BLaER1 treated with 17β-estradiol and CSF1 and Interleukin-3, amounts not matched to agents 10 nM and 100 nM (cell line): ENCODE measurements at regions not wholly inside any gene's neighbourhood (a gene's known extent, or its start where the extent isn't known, plus 50 kb on each side); places are given as distances from the start of the nearest gene placed in this dataset.

Experiments
- H3K27ac ChIP-seq, 11 experiments: shearing (Covaris generic); formaldehyde crosslinking; 2 replicates each; pipeline ENCODE4 v1.8.1; 2022
- H3K27me3 ChIP-seq, 11 experiments: shearing (Covaris generic); formaldehyde crosslinking; 2 replicates each; pipeline ENCODE4 v1.8.1; 2022
- H3K36me3 ChIP-seq, 11 experiments: shearing (Covaris generic); formaldehyde crosslinking; 2 replicates each; pipeline ENCODE4 v1.8.1; 2022
- H3K4me1 ChIP-seq, 10 experiments: shearing (Covaris generic); formaldehyde crosslinking; 2 replicates each; pipeline ENCODE4 v1.8.1; 2022
- H3K4me2 ChIP-seq, 11 experiments: shearing (Covaris generic); formaldehyde crosslinking; 2 replicates each; pipeline ENCODE4 v1.8.1; 2022
- H3K4me3 ChIP-seq, 10 experiments: shearing (Covaris generic); formaldehyde crosslinking; 2 replicates each; pipeline ENCODE4 v1.8.1; 2022
- H3K9ac ChIP-seq, 11 experiments: shearing (Covaris generic); formaldehyde crosslinking; 2 replicates each; pipeline ENCODE4 v1.8.1; 2022
- H3K9me3 ChIP-seq, 11 experiments: shearing (Covaris generic); formaldehyde crosslinking; replicated peaks in 1 of 11; 2 replicates each; pipeline ENCODE4 v1.8.1; 2022
- H4K20me1 ChIP-seq, 11 experiments: shearing (Covaris generic); formaldehyde crosslinking; 2 replicates each; pipeline ENCODE4 v1.8.1; 2022
- Cebpa-rat ChIP-seq, 11 experiments: shearing (Covaris generic); IDR thresholded peaks; 2 replicates each; pipeline ENCODE4 v1.8.1; 2022

DNA sequence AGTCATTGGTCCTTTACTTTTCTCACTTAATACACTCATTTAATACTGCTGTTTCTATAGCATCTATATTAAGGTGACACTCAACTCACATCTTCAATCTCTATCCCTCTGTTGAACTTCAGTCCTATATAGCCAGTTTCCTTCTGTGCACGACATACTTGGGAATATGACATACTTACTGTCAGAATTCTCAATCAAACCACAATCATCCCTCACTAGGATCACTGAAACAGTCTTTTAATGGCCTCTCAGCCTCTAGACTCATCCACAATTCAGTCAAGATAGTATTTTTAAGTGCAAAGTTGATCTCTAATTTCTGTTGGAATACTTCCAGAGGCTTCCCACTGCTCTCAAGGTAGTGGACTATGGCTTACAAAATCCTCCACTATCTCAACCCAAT lies 251.0 kb upstream of the MEF2C start:
- Histone ChIP-seq H3K4me1 (peaks cover 0 to 5% (median 0%) of the 10 kb centered on the region in 10 experiments; a peak in 4 of 20 replicates), H3K4me3 (no peak overlapping the region), H3K9ac (no peak overlapping the region), H3K4me2 (no peak overlapping the region), H4K20me1 (no peaks in the 10 kb centered on the region), H3K36me3 (no peaks in the 10 kb centered on the region), H3K27ac (no peak overlapping the region), H3K9me3 (no peaks in the 10 kb centered on the region), H3K27me3 (no peaks in the 10 kb centered on the region)
- TF ChIP-seq Cebpa-rat (IDR thresholded peaks at IDR 0.05) = no peak

DNA sequence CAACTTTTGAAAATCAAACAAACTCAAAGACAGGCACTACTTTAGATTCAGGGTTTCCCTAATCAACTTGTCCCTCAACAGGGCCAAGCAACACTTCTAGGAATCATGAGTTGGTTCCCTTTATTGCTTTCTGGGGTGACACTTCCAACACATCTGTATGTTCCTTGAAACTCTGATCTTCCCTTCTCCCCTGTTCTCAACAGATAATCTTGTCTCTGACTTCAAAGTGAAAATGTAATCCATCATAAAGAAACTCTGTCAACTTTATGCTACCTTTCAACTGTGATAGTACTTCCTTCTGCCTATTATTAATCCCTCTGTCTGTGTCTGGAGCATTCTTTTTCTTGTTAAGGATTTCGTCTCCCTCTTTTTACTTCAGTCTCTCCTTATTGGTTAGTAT lies 250.1 kb upstream of the MEF2C start:
- no peak for TF ChIP-seq Cebpa-rat (IDR thresholded peaks at IDR 0.05)
- H3K9me3 ChIP-seq = no peaks in the 10 kb centered on the region
- H3K9ac ChIP-seq = no peak overlapping the region
- H3K27me3 ChIP-seq = no peaks in the 10 kb centered on the region
- H3K36me3 ChIP-seq = no peaks in the 10 kb centered on the region
- no peak overlapping the region for H3K4me3 ChIP-seq
- H3K4me1 ChIP-seq = peaks cover 0 to 14% (median 5%) of the 10 kb centered on the region in 10 experiments; a peak in 11 of 20 replicates
- no peak overlapping the region for H3K4me2 ChIP-seq
- no peak overlapping the region for H3K27ac ChIP-seq
- no peaks in the 10 kb centered on the region for H4K20me1 ChIP-seq

DNA sequence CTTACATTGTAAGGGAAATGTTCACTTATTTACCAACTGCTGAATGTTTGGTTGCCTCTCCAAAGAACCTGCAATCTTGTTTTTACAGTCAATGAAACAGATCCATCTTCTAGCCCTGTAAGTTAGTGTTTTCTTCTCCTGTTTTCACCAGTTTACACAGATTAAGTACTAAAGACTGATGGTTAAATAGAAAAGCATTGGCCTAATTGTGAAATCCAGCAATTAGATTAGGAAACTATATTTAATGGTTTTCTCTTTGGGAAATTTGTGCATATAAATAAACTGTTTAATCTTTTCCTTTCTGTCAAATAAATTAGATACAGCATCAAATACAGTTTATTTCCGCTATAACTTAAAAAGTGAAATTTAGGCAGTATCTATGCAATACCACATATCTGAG lies 247.9 kb upstream of the MEF2C start:
- H3K4me1 ChIP-seq = peaks cover 0 to 36% (median 11%) of the 10 kb centered on the region in 10 experiments; a peak in 11 of 20 replicates
- H3K27ac ChIP-seq = no peak overlapping the region
- no peaks in the 10 kb centered on the region for H3K9me3 ChIP-seq
- no peaks in the 10 kb centered on the region for H4K20me1 ChIP-seq
- no peaks in the 10 kb centered on the region for H3K27me3 ChIP-seq
- no peak overlapping the region for H3K4me3 ChIP-seq
- TF ChIP-seq Cebpa-rat (IDR thresholded peaks at IDR 0.05) = no peak
- H3K4me2 ChIP-seq = no peak overlapping the region
- no peaks in the 10 kb centered on the region for H3K36me3 ChIP-seq
- no peak overlapping the region for H3K9ac ChIP-seq

DNA sequence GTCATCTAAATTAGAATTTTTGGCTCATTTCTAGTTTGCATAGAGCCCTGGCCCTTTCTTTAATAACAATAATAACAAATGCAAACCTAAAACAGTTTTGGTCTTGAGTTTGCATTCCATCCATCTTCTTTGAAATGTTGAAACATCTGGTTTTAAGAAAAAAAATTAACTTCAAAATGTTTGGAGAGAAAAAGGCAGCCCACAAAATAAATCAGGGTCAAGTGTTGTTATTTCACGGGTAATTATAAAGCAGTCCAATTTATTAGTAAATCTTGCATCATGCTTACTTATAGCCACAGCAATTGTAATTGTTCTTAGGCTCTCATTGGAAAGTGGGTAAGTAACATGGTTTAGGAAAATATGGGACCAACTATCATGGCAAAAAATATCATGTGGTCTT lies 247.0 kb upstream of the MEF2C start:
- peaks cover 0 to 39% (median 11%) of the 10 kb centered on the region in 10 experiments; a peak in 11 of 20 replicates for H3K4me1 ChIP-seq
- H4K20me1 ChIP-seq = no peaks in the 10 kb centered on the region
- no peak overlapping the region for H3K4me3 ChIP-seq
- no peaks in the 10 kb centered on the region for H3K27me3 ChIP-seq
- H3K9me3 ChIP-seq = no peaks in the 10 kb centered on the region
- no peak for TF ChIP-seq Cebpa-rat (IDR thresholded peaks at IDR 0.05)
- H3K36me3 ChIP-seq = no peaks in the 10 kb centered on the region
- no peak overlapping the region for H3K27ac ChIP-seq
- no peak overlapping the region for H3K9ac ChIP-seq
- no peak overlapping the region for H3K4me2 ChIP-seq

DNA sequence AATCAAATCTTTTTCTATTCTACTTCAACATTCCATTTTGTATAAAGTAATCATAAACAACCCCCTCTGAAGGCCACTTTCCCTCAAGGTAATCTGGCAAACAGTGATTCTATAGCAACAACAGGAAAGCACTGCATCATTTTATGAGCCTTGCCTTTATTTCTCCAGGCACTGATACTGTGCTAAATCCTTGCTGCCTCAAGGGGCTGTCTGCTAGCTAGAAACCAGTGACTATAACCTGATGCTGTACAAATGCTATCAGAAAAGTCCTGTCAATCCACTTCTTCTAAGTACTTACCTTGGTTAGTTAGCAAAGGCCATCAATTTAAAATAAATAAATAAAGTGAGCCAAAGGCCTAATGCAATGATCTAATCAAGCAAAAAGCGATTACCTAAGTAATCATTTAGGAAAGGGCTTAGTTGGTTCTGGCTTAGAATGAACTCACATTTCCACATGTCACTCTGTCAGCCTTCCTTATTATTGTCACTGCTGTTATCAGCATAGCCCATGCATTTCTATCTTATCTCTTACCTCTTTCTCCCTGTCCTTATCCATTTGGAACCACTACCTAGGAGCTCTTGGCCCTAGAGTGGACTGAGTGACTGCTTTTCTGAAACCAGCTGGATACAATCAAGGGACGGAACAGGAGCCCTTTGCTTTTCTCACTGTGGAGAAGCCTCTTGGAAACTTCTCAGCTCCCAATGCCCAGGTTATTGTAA lies 246.1 kb upstream of the MEF2C start:
- Histone ChIP-seq H3K9ac (no peak overlapping the region), H3K27ac (peak overlapping the region in 1 of 11 experiments; percentile 44; a peak in 2 of 22 replicates), H3K4me3 (no peak overlapping the region), H3K4me2 (peak overlapping the region in 3 of 11 experiments; percentile 60 to 67 (median 61); a peak in 6 of 22 replicates), H3K27me3 (no peaks in the 10 kb centered on the region), H3K4me1 (peaks cover 0 to 39% (median 11%) of the 10 kb centered on the region in 10 experiments; a peak in 11 of 20 replicates), H4K20me1 (no peaks in the 10 kb centered on the region), H3K9me3 (no peaks in the 10 kb centered on the region), H3K36me3 (no peaks in the 10 kb centered on the region)
- no peak for TF ChIP-seq Cebpa-rat (IDR thresholded peaks at IDR 0.05)

DNA sequence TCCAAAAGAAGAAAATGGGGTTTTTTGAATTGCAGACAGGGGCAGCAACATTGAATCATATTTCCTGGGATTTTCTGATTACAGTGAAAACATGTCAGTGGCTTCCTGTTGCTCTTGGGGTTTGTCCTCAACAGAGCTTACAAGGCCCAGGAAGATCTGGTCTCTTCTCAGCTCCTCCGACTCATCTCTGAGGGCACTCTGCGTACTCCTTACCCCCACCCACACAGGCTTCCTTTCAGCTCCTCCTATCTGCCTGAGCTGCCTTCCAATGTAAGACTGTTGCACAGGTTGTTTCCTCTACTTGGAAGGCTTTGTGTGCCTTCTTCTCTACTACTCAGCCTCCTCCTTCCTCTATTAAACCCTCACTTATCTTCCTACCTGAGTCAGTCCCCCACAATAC lies 245.1 kb upstream of the MEF2C start:
- no peaks in the 10 kb centered on the region for H3K36me3 ChIP-seq
- peak overlapping the region in 4 of 11 experiments; percentile 5 to 57 (median 28); a peak in 6 of 22 replicates for H3K27ac ChIP-seq
- no peak overlapping the region for H3K4me3 ChIP-seq
- TF ChIP-seq Cebpa-rat (IDR thresholded peaks at IDR 0.05) = no peak
- no peaks in the 10 kb centered on the region for H4K20me1 ChIP-seq
- H3K27me3 ChIP-seq = no peaks in the 10 kb centered on the region
- H3K4me1 ChIP-seq = peaks cover 0 to 42% (median 11%) of the 10 kb centered on the region in 10 experiments; a peak in 11 of 20 replicates
- peak overlapping the region in 1 of 11 experiments; percentile 2; a peak in 1 of 22 replicates for H3K9ac ChIP-seq
- no peaks in the 10 kb centered on the region for H3K9me3 ChIP-seq
- peak overlapping the region in 7 of 11 experiments; percentile 2 to 72 (median 60); a peak in 12 of 22 replicates for H3K4me2 ChIP-seq

DNA sequence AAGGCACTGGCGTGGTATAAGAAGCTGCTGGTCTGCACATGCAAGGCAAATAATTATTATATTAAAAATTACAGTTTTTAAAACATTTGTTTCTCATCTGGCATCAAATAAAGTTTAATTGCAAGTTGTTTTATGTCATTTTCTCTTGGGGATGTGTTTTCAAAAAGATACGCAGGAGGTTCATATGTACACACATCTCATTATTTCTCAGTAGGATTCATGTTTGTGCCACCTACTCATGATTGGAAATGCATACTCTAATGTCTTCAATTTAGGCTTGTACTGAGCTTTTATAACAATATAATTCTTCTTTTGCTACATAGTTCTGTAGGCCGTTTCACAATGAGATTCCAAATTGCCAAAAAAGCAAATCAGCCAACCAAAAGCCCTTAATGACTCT lies 244.2 kb upstream of the MEF2C start:
- H3K9ac ChIP-seq = no peak overlapping the region
- H3K27ac ChIP-seq = peak overlapping the region in 2 of 11 experiments; percentile 44 to 57; a peak in 4 of 22 replicates

DNA sequence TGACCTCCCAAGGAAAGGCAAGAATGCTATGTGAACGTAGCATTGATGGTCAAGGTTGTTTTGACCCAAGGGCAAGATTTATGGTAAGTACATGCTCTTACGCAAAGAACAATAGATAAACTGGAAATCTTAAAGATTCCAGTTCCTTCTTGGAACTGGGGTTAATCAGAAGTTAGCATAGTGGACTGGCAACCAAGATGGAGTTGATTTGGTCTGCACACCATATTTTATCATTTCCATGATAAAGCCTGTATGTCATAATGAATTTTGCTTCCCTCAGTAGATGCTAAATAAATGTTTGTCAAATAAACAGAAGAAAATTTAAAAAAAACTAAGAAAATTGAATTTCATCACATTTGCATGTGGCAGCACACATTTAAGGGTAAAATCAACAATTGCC lies 242.4 kb upstream of the MEF2C start:
- Histone ChIP-seq H3K9me3 (no peaks in the 10 kb centered on the region; a peak in 1 of 22 replicates), H3K4me3 (no peak overlapping the region), H3K36me3 (no peaks in the 10 kb centered on the region), H4K20me1 (no peaks in the 10 kb centered on the region), H3K4me1 (peaks cover 0 to 59% (median 14%) of the 10 kb centered on the region in 10 experiments; a peak in 11 of 20 replicates), H3K9ac (no peak overlapping the region), H3K4me2 (no peak overlapping the region), H3K27ac (no peak overlapping the region), H3K27me3 (no peaks in the 10 kb centered on the region)
- no peak for TF ChIP-seq Cebpa-rat (IDR thresholded peaks at IDR 0.05)

More for the DNA sequence above, 244.2 kb upstream of the MEF2C start:
- Histone ChIP-seq H3K4me1 (peaks cover 0 to 45% (median 11%) of the 10 kb centered on the region in 10 experiments; a peak in 11 of 20 replicates), H4K20me1 (no peaks in the 10 kb centered on the region), H3K36me3 (no peaks in the 10 kb centered on the region), H3K4me2 (peak overlapping the region in 5 of 11 experiments; percentile 48 to 72 (median 61); a peak in 8 of 22 replicates), H3K4me3 (no peak overlapping the region), H3K27me3 (no peaks in the 10 kb centered on the region), H3K9me3 (no peaks in the 10 kb centered on the region)
- TF ChIP-seq Cebpa-rat (IDR thresholded peaks at IDR 0.05) = no peak

DNA sequence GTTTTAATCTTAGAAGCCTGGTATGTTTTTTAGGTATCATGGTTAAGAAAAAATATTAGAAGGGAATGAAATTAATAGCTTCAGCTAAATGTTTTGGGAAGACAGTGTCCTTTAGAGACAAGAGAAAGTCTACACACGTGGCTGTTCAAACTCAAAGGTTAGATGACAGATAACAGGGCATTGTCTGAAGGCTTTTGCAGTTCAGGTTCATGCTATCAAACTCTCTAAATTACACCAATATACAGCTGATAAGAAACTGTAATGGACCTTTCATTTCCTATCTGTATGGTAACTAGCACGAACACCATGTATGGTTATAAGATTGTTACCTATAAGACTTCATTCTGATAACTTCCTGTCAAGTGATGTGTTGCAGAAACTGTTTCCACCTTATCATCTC lies 240.6 kb upstream of the MEF2C start:
- Histone ChIP-seq H3K4me1 (peaks cover 0 to 68% (median 13%) of the 10 kb centered on the region in 10 experiments; a peak in 11 of 20 replicates), H3K4me2 (no peak overlapping the region), H3K4me3 (no peak overlapping the region), H4K20me1 (no peaks in the 10 kb centered on the region), H3K9ac (no peak overlapping the region), H3K27me3 (no peaks in the 10 kb centered on the region), H3K9me3 (no peaks in the 10 kb centered on the region; a peak in 1 of 22 replicates), H3K27ac (no peak overlapping the region), H3K36me3 (no peaks in the 10 kb centered on the region)
- no peak for TF ChIP-seq Cebpa-rat (IDR thresholded peaks at IDR 0.05)
